ENCODE measurements at regions not wholly inside any gene's neighbourhood (a gene's known extent, or its start where the extent isn't known, plus 50 kb on each side); places are given as distances from the start of the nearest gene placed in this dataset.
A peak's percentile ranks its signal among the peaks of the same experiment; 100 is the strongest.

GRCh38 chr15:79541196-79541595, 109.1 kb downstream of the MINAR1 start:
- Histone ChIP-seq H3K4me1 (no peaks in the 10 kb centered on the region), H3K4me3 (no peak overlapping the region), H3K36me3 (no peaks in the 10 kb centered on the region), H3K27ac (no peak overlapping the region), H3K9me3 (no peaks in the 10 kb centered on the region), H3K27me3 (no peaks in the 10 kb centered on the region)
- WGBS, 2 donors: 89 to 92% methylated on average over 3 of the region's 3 CpGs
- DNase-seq (no peak), ATAC-seq (ENCODE audit: low FRiP score in 2 of 2) (no peak)
- no peak for TF ChIP-seq POLR2AphosphoS5 (IDR thresholded peaks at IDR 0.05)
- TF ChIP-seq CTCF (IDR thresholded peaks at IDR 0.05): no peak
- no peak for TF ChIP-seq EP300 (IDR thresholded peaks at IDR 0.05)
- no peak for TF ChIP-seq POLR2A (IDR thresholded peaks at IDR 0.05)

- ATAC-seq (ENCODE audit: low FRiP score in 2 of 2) (no peak), DNase-seq (no peak)
- H3K9me3 ChIP-seq: no peaks in the 10 kb centered on the region
- no peak overlapping the region for H3K4me3 ChIP-seq
- TF ChIP-seq CTCF (IDR thresholded peaks at IDR 0.05): no peak
- no peak for TF ChIP-seq POLR2A (IDR thresholded peaks at IDR 0.05)
- TF ChIP-seq EP300 (IDR thresholded peaks at IDR 0.05): no peak
- TF ChIP-seq POLR2AphosphoS5 (IDR thresholded peaks at IDR 0.05): no peak
- H3K4me1 ChIP-seq: no peaks in the 10 kb centered on the region
- H3K27me3 ChIP-seq: no peaks in the 10 kb centered on the region
- H3K27ac ChIP-seq: no peak overlapping the region
- H3K36me3 ChIP-seq: no peaks in the 10 kb centered on the region
These were observed 111.0 kb downstream of the MINAR1 start for GRCh38 chr15:79543097-79543496.

- H3K4me1 ChIP-seq: no peaks in the 10 kb centered on the region
- H3K27ac ChIP-seq: no peak overlapping the region
- TF ChIP-seq CTCF (IDR thresholded peaks at IDR 0.05) (no peak), POLR2AphosphoS5 (IDR thresholded peaks at IDR 0.05) (no peak), POLR2A (IDR thresholded peaks at IDR 0.05) (no peak), EP300 (IDR thresholded peaks at IDR 0.05) (no peak)
- H3K4me3 ChIP-seq: no peak overlapping the region
- H3K36me3 ChIP-seq: no peaks in the 10 kb centered on the region
- no peak for ATAC-seq (ENCODE audit: low FRiP score in 2 of 2)
- 56 to 61% methylated on average over 2 of the region's 2 CpGs for WGBS, 2 donors
- H3K27me3 ChIP-seq: no peaks in the 10 kb centered on the region
- H3K9me3 ChIP-seq: no peaks in the 10 kb centered on the region
- DNase-seq: no peak
These were observed 117.1 kb downstream of the MINAR1 start for GRCh38 chr15:79549196-79549595.

GRCh38 chr15:79560384-79560783, 128.2 kb downstream of the MINAR1 start:
- H3K27ac ChIP-seq: no peak overlapping the region
- no peaks in the 10 kb centered on the region for H3K4me1 ChIP-seq
- H3K4me3 ChIP-seq: no peak overlapping the region
- H3K36me3 ChIP-seq: no peaks in the 10 kb centered on the region
- H3K9me3 ChIP-seq: no peaks in the 10 kb centered on the region
- H3K27me3 ChIP-seq: no peaks in the 10 kb centered on the region
- no peak for TF ChIP-seq CTCF (IDR thresholded peaks at IDR 0.05)
- DNase-seq (peak in 1 of 2 donors; percentile 75), ATAC-seq (ENCODE audit: low FRiP score in 2 of 2) (no peak)
- 95 to 98% methylated on average over 24 of the region's 24 CpGs for WGBS, 2 donors

GRCh38 chr15:79561982-79562381, 129.8 kb downstream of the MINAR1 start:
- H3K36me3 ChIP-seq: no peaks in the 10 kb centered on the region
- no peak overlapping the region for H3K4me3 ChIP-seq
- WGBS, 2 donors: 65 to 81% methylated on average over 4 of the region's 4 CpGs
- ATAC-seq (ENCODE audit: low FRiP score in 2 of 2) (no peak), DNase-seq (no peak)
- no peaks in the 10 kb centered on the region for H3K9me3 ChIP-seq
- no peaks in the 10 kb centered on the region for H3K4me1 ChIP-seq
- no peaks in the 10 kb centered on the region for H3K27me3 ChIP-seq
- TF ChIP-seq EP300 (IDR thresholded peaks at IDR 0.05): no peak
- TF ChIP-seq CTCF (IDR thresholded peaks at IDR 0.05): no peak
- no peak for TF ChIP-seq POLR2AphosphoS5 (IDR thresholded peaks at IDR 0.05)
- no peak for TF ChIP-seq POLR2A (IDR thresholded peaks at IDR 0.05)
- no peak overlapping the region for H3K27ac ChIP-seq

Measured in upper lobe of left lung (tissue), 6 donors.